CD14-positive monocyte (primary cell): ENCODE measurements at regions not wholly inside any gene's neighbourhood (a gene's known extent, or its start where the extent isn't known, plus 50 kb on each side); places are given as distances from the start of the nearest gene placed in this dataset.

Source experiments
- DNase-seq, 3 donors: peaks; one replicate each; pipeline ENCODE4 v3.0.0-alpha.2; 2011 to 2022
- H2AFZ ChIP-seq: 2 replicates; pipeline ENCODE4 v1.6.0; 2012; ENCODE audit warnings: mild to moderate bottlenecking, low read depth, low read length, inconsistent platforms; ENCODE audit not compliant: insufficient read depth, poor library complexity, severe bottlenecking
- H3K27ac ChIP-seq, 2 donors: 1 replicate in 1 of 2; 2 replicates in 1 of 2; pipeline ENCODE4 v1.5.1; 2012 to 2013; ENCODE audit warnings: low read length in 2 of 2, control low read depth in 1 of 2, inconsistent platforms in 1 of 2, low read depth in 1 of 2, mild to moderate bottlenecking in 1 of 2
- H3K27me3 ChIP-seq, 2 donors: one replicate each; pipeline versions ENCODE4 v1.6.0 to v1.6.1; 2011 to 2013; ENCODE audit warnings: low read length in 2 of 2; ENCODE audit not compliant: control insufficient read depth in 2 of 2, insufficient read depth in 2 of 2
- H3K36me3 ChIP-seq, 2 donors: replicated peaks in 1 of 2; 1 replicate in 1 of 2; 2 replicates in 1 of 2; pipeline versions ENCODE4 v1.5.1 to v1.6.1; 2012 to 2013; ENCODE audit warnings: low read length in 2 of 2, control low read depth in 1 of 2, inconsistent platforms in 1 of 2, mild to moderate bottlenecking in 1 of 2; ENCODE audit not compliant: insufficient read depth in 2 of 2, control insufficient read depth in 1 of 2
- H3K4me1 ChIP-seq, 2 donors: 1 replicate in 1 of 2; 2 replicates in 1 of 2; pipeline versions ENCODE4 v1.5.1 to v1.6.1; 2012 to 2013; ENCODE audit warnings: low read length in 2 of 2, control low read depth in 1 of 2, inconsistent platforms in 1 of 2, mild to moderate bottlenecking in 1 of 2, moderate library complexity in 1 of 2; ENCODE audit not compliant: insufficient read depth in 2 of 2, control insufficient read depth in 1 of 2
- H3K4me2 ChIP-seq: replicated peaks from 2 replicates; pipeline ENCODE3; 2012; ENCODE audit warnings: low read length, moderate library complexity, mild to moderate bottlenecking; ENCODE audit not compliant: poor library complexity, severe bottlenecking; ENCODE audit errors: extremely low read depth
- H3K4me3 ChIP-seq, 3 experiments: fragments of 200-600 bp in 1 of 3; sonication (generic) in 1 of 3; replicated peaks in 1 of 3; 1 replicate in 2 of 3; 2 replicates in 1 of 3; pipeline ENCODE4 v1.5.1; 2011 to 2013; ENCODE audit warnings: low read length in 3 of 3, mild to moderate bottlenecking in 3 of 3, control low read depth in 2 of 3, low read depth in 2 of 3, inconsistent platforms in 1 of 3, moderate library complexity in 1 of 3
- H3K79me2 ChIP-seq: 2 replicates; pipeline ENCODE4 v1.6.0; 2012; ENCODE audit warnings: mild to moderate bottlenecking, control low read depth, inconsistent platforms, low read length, moderate library complexity; ENCODE audit not compliant: insufficient read depth
- H3K9ac ChIP-seq: 2 replicates; pipeline ENCODE4 v1.6.0; 2017; ENCODE audit warnings: low read length, mild to moderate bottlenecking; ENCODE audit not compliant: insufficient read depth, poor library complexity, severe bottlenecking
- H3K9me3 ChIP-seq, 2 donors: replicated peaks in 1 of 2; 1 replicate in 1 of 2; 2 replicates in 1 of 2; pipeline versions ENCODE4 v1.5.1 to v1.6.1; 2012 to 2013; ENCODE audit warnings: low read length in 2 of 2, control low read depth in 1 of 2; ENCODE audit not compliant: control insufficient read depth in 1 of 2, insufficient read depth in 1 of 2
- H4K20me1 ChIP-seq: 2 replicates; pipeline ENCODE4 v1.6.0; 2012; ENCODE audit warnings: mild to moderate bottlenecking, low read length, control low read depth, moderate library complexity; ENCODE audit not compliant: insufficient read depth
- H3K27ac Mint-ChIP-seq, 7 donors: one replicate each; pipeline ENCODE4 v1.8.0; 2020; ENCODE audit warnings: mild to moderate bottlenecking in 7 of 7, mixed read lengths in 7 of 7, moderate library complexity in 6 of 7, inconsistent platforms in 2 of 7
- H3K27me3 Mint-ChIP-seq, 3 donors: one replicate each; pipeline ENCODE4 v1.8.0; 2021 to 2022; ENCODE audit warnings: low read depth in 3 of 3, mild to moderate bottlenecking in 3 of 3, mixed read lengths in 3 of 3, moderate library complexity in 3 of 3, inconsistent platforms in 1 of 3
- H3K36me3 Mint-ChIP-seq, 2 donors: one replicate each; pipeline ENCODE4 v1.8.0; 2020; ENCODE audit warnings: mixed read lengths in 2 of 2, inconsistent platforms in 1 of 2, mild to moderate bottlenecking in 1 of 2
- H3K4me1 Mint-ChIP-seq: one replicate; pipeline ENCODE4 v1.8.0; 2020; ENCODE audit warnings: mild to moderate bottlenecking, mixed read lengths
- H3K4me3 Mint-ChIP-seq, 2 donors: one replicate each; pipeline ENCODE4 v1.8.0; 2020; ENCODE audit warnings: mild to moderate bottlenecking in 2 of 2, mixed read lengths in 2 of 2, moderate library complexity in 1 of 2
- H3K9me3 Mint-ChIP-seq, 7 donors: one replicate each; pipeline ENCODE4 v1.8.0; 2020 to 2022; ENCODE audit warnings: mixed read lengths in 7 of 7, mild to moderate bottlenecking in 6 of 7, moderate library complexity in 6 of 7, inconsistent platforms in 2 of 7
- WGBS: methylation state at CpG from one replicate; pipeline ENCODE4 v1.1.5; 2013; ENCODE audit warnings: missing lambda C conversion rate; ENCODE audit not compliant: insufficient coverage; 5-methylcytosine and 5-hydroxymethylcytosine counted together
- intact Hi-C, 2 donors: fragments of 100-400 bp; cut with micrococcal nuclease; formaldehyde crosslinking; loops; one replicate each; pipeline versions ENCODE4 v1.15.0 to v1.15.1; 2023
- TF ChIP-seq, protein P1 (sequence below): fragments of 200-600 bp; IDR thresholded peaks from one replicate; pipeline ENCODE4 v1.8.0; 2022; ENCODE audit warnings: antibody characterized with exemption, mild to moderate bottlenecking

- DNase-seq = no peak
- H3K4me3 Mint-ChIP-seq = no peak overlapping the region
- H3K4me3 ChIP-seq = no peak overlapping the region
- H4K20me1 ChIP-seq = no peaks in the 10 kb centered on the region
- H3K36me3 Mint-ChIP-seq = no peaks in the 10 kb centered on the region
- WGBS = 80% methylated on average over 1 of the region's 1 CpG
- TF ChIP-seq, protein P1, sequence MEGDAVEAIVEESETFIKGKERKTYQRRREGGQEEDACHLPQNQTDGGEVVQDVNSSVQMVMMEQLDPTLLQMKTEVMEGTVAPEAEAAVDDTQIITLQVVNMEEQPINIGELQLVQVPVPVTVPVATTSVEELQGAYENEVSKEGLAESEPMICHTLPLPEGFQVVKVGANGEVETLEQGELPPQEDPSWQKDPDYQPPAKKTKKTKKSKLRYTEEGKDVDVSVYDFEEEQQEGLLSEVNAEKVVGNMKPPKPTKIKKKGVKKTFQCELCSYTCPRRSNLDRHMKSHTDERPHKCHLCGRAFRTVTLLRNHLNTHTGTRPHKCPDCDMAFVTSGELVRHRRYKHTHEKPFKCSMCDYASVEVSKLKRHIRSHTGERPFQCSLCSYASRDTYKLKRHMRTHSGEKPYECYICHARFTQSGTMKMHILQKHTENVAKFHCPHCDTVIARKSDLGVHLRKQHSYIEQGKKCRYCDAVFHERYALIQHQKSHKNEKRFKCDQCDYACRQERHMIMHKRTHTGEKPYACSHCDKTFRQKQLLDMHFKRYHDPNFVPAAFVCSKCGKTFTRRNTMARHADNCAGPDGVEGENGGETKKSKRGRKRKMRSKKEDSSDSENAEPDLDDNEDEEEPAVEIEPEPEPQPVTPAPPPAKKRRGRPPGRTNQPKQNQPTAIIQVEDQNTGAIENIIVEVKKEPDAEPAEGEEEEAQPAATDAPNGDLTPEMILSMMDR = no peak
- no peaks in the 10 kb centered on the region for H3K36me3 ChIP-seq
- no peak overlapping the region for H3K27ac ChIP-seq
- H3K9me3 Mint-ChIP-seq = peaks cover 10 to 24% (median 18%) of the 10 kb centered on the region in 7 donors
- no peak overlapping the region for H3K9ac ChIP-seq
- intact Hi-C loops = no loop called here
- no peaks in the 10 kb centered on the region for H3K4me1 ChIP-seq
- H3K27me3 Mint-ChIP-seq = no peaks in the 10 kb centered on the region
- no peak overlapping the region for H3K4me2 ChIP-seq
- no peaks in the 10 kb centered on the region for H3K79me2 ChIP-seq
- H3K27me3 ChIP-seq = no peaks in the 10 kb centered on the region
- peaks cover 17% of the 10 kb centered on the region in 2 donors for H3K9me3 ChIP-seq
- H2AFZ ChIP-seq = no peak overlapping the region
- no peaks in the 10 kb centered on the region for H3K4me1 Mint-ChIP-seq
- H3K27ac Mint-ChIP-seq = no peak overlapping the region
Observed at GRCh38 chr1:68758666-68759209, 261.9 kb upstream of the DEPDC1 start.

GRCh38 chr1:68767941-68768340 is 271.1 kb upstream of the DEPDC1 start:
- Histone ChIP-seq H3K27me3 (no peaks in the 10 kb centered on the region), H3K36me3 (no peaks in the 10 kb centered on the region), H4K20me1 (no peaks in the 10 kb centered on the region), H3K27ac (no peak overlapping the region), H3K4me3 (no peak overlapping the region), H3K79me2 (no peaks in the 10 kb centered on the region), H3K4me1 (no peaks in the 10 kb centered on the region), H3K9ac (no peak overlapping the region), H3K4me2 (no peak overlapping the region), H3K9me3 (no peaks in the 10 kb centered on the region), H2AFZ (no peak overlapping the region)
- intact Hi-C loops = no loop called here
- DNase-seq = no peak
- TF ChIP-seq, protein P1 = no peak
- no CpG with 5 or more reads among the region's 1 CpG for WGBS
- no peak overlapping the region for H3K27ac Mint-ChIP-seq
- H3K9me3 Mint-ChIP-seq = peaks cover 0 to 10% (median 2%) of the 10 kb centered on the region in 7 donors
- H3K4me1 Mint-ChIP-seq = no peaks in the 10 kb centered on the region
- H3K4me3 Mint-ChIP-seq = no peak overlapping the region
- no peaks in the 10 kb centered on the region for H3K36me3 Mint-ChIP-seq
- peaks cover 0 to 2% (median 0%) of the 10 kb centered on the region in 3 donors for H3K27me3 Mint-ChIP-seq
